ENCODE measurements at regions not wholly inside any gene's neighbourhood (a gene's known extent, or its start where the extent isn't known, plus 50 kb on each side); places are given as distances from the start of the nearest gene placed in this dataset.

- TF ChIP-seq EZH2 (IDR thresholded peaks at IDR 0.05; ENCODE audit: low read length, unreplicated experiment) (no peak), EZH2phosphoT487 (IDR thresholded peaks at IDR 0.05; ENCODE audit: borderline replicate concordance, low read length) (no peak)
- TF ChIP-seq, protein P1, sequence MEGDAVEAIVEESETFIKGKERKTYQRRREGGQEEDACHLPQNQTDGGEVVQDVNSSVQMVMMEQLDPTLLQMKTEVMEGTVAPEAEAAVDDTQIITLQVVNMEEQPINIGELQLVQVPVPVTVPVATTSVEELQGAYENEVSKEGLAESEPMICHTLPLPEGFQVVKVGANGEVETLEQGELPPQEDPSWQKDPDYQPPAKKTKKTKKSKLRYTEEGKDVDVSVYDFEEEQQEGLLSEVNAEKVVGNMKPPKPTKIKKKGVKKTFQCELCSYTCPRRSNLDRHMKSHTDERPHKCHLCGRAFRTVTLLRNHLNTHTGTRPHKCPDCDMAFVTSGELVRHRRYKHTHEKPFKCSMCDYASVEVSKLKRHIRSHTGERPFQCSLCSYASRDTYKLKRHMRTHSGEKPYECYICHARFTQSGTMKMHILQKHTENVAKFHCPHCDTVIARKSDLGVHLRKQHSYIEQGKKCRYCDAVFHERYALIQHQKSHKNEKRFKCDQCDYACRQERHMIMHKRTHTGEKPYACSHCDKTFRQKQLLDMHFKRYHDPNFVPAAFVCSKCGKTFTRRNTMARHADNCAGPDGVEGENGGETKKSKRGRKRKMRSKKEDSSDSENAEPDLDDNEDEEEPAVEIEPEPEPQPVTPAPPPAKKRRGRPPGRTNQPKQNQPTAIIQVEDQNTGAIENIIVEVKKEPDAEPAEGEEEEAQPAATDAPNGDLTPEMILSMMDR (conservative IDR thresholded peaks at IDR 0.05; ENCODE audit: low read depth, low read length), result no peak
- intact Hi-C loops (cut with micrococcal nuclease), result no loop called here
- BruUV-seq (replicated peaks), result no TSS peak
- peak; percentile 29; the same call in 1 of the 2 replicates for ATAC-seq
- H3K9me3 ChIP-seq (ENCODE audit: low read length), result no peaks in the 10 kb centered on the region
- H3K79me2 ChIP-seq (ENCODE audit: low read length), result no peaks in the 10 kb centered on the region
- no peaks in the 10 kb centered on the region for H3K9me2 ChIP-seq (replicated peaks; ENCODE audit: low read length)
- H3K4me3 ChIP-seq (ENCODE audit: low read length), result no peak overlapping the region
- ChIA-PET CTCF (interaction anchor here (0.6 kb wide), 1 partner anchor 29 kb away, joined by 8 read pairs; no protein-coding TSS in a partner anchor), POLR2A (ENCODE audit: unreplicated experiment) (no interaction called here)
- peak; percentile 85 for DNase-seq
- no peaks in the 10 kb centered on the region for H3K27me3 ChIP-seq (ENCODE audit: low read length)
- no peaks in the 10 kb centered on the region for H3F3A ChIP-seq (ENCODE audit: low read length, unreplicated experiment)
- no peaks in the 10 kb centered on the region for H4K20me1 ChIP-seq (ENCODE audit: low read length)
- H3K4me1 ChIP-seq (ENCODE audit: insufficient read depth, low read length), result peaks cover 37% of the 10 kb centered on the region
- H2AFZ ChIP-seq (ENCODE audit: low read length), result no peak overlapping the region
- H3K4me2 ChIP-seq (ENCODE audit: low read length), result peak overlapping the region; percentile 64
- H3K9ac ChIP-seq (ENCODE audit: low read length), result peak overlapping the region; percentile 19; the same call in 1 of the 2 replicates
- no peaks in the 10 kb centered on the region for H3K36me3 ChIP-seq (ENCODE audit: low read depth, low read length)
- peak overlapping the region; percentile 72 for H3K27ac ChIP-seq (ENCODE audit: low read length)
Observed at GRCh38 chr15:89385596-89386331, 51.1 kb upstream of the POLG start.

Measured in PC-3 (cell line).